GM18870 (cell line): ENCODE measurements at regions not wholly inside any gene's neighbourhood (a gene's known extent, or its start where the extent isn't known, plus 50 kb on each side); places are given as distances from the start of the nearest gene placed in this dataset.

Experiments used
- ATAC-seq: cut with Tn5 transposase; IDR thresholded peaks from one replicate; pipeline ENCODE4 v1.9.1; 2021; ENCODE audit warnings: moderate library complexity; ENCODE audit not compliant: unreplicated experiment

DNA sequence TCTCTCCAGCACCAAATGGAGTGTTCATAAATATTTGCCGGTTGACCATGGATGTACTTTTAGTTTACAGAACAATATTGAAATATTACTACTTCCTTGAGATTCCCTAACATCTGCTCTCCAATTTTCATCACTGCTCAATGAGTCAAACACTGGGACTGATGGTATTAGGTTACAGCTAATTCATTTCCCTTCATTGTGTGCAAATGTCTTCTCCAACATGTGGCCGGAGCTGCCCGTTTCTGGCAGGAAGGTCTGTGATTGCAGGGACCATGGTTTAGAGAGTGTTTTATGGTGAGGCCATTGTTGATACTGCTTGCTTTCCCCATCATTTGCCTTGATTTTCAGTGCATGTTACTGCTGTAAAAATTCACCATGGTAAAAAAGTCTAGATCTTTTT, 209.3 kb downstream of the HS3ST3B1 start:
- no peak for ATAC-seq

DNA sequence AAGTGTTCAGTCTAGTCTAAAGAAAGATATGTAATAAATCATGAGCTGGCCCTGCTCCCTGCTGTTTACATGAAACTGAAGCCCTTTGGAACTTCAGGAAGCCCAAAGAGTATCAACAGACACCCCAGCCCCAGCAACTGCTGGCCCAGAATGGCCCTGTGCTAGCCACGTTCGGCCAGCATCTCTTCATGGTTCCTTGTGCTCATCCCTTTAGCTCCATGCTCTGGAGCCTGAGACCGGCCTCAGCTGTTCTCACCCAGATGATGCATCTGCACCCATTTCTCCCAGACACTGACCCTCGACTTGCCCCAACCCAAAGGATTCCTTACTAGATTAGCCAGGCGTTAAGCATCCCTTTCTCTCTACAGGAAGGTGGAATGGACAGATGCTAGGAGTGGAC, 207.3 kb downstream of the HS3ST3B1 start:
- ATAC-seq = no peak

DNA sequence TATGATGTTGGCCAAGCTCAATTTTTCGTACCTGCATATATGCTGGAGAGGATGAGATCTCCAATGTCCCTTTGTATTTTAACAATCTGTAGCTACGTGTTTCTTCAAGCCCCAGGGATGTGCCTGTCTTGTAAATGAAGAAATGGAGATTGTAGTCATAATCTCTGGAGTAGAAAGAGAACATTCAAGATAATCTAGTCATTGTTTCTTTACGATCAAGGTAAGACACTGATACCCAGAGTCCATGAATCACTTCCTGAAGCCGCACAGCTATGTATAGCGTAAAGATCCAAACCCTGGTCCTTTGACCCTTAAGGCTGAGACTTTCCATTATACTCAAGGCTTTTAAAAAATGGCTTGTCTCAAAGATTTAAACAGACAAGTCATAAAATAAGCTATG, 205.5 kb downstream of the HS3ST3B1 start:
- ATAC-seq = no peak

DNA sequence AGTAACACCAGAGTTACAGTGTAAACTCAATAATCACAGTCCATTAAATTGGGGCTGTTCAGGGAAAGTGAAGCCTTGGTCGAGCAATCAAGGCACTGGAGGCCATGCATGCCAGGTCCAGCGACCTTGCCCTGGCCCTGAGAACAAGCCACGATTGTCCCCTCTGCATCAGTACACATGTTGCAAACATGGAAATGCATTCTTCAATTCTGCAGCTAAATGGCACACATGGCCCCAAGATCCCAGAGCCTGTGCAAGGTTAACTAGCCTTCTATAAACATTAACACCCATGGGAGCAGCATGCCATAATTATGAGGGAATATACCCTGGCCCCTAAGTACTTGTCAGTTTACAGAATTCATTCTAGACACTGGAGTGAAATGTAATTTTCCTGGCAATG, 204.7 kb downstream of the HS3ST3B1 start:
- no peak for ATAC-seq

DNA sequence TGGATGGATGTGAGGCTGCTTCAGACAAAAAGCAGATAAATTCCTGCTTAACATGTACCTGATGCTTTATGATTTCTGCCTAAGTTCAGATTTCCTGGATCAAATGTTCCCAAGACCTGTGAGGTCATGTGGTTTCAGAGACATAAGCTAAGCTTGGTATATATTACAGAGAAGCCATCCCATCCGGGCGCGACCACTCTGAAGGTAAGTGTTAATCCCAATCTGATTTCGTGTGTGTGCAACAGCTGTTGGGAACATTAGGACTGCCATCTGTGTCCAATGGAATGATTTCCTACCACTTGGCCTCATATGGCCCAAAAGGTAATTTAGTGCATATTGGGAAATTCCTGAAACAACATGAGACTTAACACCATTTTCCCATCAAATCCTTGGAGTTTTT, 199.1 kb downstream of the HS3ST3B1 start:
- ATAC-seq = no peak

DNA sequence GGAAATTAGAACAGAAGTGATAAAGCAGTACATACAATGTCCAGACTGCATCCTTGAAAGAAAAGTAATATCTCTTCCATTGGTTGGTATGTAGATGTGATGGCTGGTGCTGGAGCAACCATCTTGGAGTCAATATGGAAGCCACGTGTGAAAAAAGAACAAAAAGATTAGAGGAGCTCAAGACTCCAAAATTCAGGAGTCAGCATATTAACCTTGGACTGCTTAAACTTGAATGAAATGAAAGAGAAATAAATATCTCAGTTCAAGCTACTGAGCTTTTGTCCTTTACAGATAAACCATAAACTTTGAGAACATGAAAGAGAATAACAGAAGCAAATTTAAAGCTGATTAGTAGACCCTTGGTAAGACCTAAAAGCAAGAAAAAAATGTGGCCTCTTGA, 197.9 kb downstream of the HS3ST3B1 start:
- ATAC-seq = no peak

DNA sequence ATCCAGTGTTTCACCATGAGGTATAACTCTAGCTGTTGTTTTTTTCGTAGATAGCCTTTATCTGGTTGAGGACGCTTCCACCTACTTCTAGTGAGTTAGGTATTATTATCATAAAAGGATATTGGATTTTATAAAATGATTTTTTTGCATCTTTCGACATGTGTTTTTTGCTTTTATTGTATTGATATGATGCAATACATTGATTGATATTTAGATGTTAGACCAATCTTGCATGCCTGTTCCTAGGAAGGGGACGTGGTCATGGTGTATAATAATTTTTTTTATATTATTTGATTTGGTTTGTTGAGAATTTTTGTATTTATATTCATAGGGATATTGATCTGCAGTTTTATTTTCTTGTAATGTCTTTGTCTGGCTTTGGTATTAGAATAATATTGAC, 193.3 kb downstream of the HS3ST3B1 start:
- ATAC-seq = no peak

DNA sequence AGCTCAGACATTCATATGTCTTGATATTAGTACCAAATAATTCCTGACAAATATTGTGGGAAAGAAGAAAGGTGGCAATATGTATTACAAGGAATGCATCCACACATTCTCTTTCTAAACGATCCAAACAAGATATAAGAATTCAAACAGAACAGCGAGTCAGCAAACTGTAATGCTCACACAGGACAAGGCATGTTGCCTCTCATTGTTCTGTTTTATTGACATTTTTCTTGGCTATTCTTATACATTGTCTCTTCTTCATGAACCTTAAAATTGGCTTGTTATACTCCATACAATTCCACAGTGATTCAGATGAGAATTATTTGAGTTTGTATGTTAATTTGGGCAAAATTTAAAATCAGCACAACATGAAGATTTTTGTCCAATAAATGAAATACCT, 189.1 kb downstream of the HS3ST3B1 start:
- no peak for ATAC-seq

DNA sequence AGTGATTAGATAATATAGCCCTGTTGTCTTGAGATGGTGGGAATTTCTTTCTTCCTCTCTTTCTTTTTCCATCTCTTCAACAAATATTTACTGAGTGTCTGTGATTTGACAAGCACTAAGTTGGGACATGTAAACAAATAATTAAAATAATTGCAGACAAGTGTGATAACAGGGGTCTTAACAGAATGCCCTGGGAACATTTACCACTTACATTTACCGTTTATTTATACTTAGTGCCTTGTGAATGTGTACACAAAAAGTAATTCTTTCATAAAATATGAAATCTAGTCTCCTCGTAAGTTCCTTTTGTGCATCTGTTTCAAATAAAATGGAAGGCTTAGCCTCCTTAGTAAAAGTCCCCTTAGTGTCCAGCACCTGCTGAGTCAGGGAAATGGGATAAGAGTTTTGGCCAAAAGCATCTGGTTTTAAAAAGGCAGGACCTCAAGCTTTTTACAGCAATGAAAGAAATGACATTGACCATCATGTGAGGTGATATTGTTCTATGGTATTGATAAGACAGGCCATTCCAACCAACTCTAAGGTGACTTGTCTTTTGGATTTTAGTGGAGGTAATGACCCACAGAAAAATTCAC, 188.2 kb downstream of the HS3ST3B1 start:
- no peak for ATAC-seq

DNA sequence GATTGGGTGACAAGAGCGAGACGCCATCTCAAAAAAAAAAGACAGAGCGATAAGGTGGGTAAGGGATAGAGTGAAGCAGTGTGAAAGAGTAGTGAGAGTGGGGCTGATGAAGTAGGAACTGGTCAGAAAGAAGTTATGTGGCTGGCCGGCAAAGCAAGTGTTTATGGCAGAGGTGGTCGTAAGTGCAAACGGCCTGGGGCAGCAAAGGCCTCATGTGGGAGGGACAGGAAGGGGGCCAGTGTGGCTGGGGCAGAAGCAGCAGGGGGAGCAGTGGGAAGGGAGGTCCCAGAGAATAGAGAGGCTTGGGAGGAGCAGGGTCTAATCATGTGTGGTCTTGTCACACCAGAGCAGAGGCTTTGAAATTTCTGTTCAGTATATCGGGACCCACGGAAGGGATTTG, 186.2 kb downstream of the HS3ST3B1 start:
- no peak for ATAC-seq

DNA sequence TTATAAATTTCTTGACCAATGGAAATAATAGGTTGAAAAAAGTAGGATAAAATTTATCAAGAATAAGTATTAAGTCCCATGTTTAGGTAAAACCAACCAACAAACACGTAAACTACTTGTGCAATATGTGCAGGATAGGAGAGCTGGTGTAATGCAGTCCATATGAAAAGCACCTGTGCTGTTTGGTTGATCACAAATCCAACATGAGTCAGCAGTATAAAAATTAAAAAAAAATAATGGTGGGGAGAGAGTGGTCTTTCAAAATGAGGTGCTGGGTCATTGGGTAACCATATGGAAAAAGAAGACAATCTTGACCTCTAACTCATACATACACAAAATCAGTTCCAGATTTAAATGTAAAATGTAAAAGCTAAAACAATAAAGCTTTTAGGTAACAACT, 181.8 kb downstream of the HS3ST3B1 start:
- ATAC-seq = no peak

DNA sequence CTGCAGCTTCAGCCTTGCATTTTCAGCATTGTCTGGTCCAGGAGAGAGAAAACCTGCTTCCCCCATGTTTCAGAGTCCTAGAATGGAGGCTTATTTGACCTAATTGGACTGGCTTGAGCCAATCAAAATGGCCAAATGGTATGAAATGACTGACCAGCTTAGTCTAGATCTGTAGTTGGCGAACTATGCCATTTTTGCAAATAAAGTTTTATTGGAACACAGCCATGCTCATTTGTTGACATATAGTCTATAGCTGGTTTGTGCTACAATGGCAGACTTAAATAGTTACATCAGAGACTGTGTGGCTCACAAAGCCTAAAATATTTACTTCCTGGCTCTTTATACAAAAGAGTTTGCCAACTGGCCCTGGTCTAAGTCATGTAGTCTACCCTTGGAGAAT, 180.8 kb downstream of the HS3ST3B1 start:
- ATAC-seq = no peak

DNA sequence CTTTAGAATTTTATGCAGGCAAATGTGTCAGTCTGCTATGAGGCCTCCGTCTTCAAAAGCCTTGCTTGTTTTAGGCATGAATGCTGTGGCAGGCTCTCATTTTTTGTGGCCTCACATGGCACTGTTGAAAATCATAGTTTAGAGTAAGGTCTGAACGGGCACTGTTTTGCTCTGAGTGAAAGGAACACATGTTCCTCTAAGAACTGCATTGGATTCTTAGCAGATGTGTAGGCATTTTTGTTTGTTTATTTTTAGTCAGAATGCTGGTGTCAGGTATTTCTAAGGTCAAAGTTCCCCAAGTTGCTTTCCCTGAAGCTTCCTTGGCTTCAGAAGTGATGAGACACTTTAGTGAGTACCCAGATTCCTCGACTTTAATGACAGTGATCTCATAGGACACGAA, 173.7 kb downstream of the HS3ST3B1 start:
- ATAC-seq = no peak

DNA sequence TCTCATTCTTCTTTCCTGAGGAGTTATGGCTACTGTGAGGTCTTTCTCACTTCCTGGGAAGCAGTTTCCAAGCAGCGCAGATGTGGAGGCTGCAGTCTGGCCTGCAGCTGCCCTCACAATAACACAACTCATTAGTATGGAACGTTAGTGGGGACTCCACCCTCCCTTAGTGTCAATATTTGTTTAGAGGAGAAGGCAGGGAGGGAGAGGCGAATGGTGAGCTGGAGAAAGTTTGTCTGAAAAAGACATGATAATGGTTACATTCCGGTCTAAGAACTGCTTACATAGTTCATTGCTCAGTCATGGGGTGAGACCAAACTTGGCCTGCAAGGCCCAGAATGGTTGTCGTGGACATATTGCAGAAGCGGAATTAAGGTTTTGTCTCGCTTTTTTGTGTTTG, 170.2 kb downstream of the HS3ST3B1 start:
- no peak for ATAC-seq

DNA sequence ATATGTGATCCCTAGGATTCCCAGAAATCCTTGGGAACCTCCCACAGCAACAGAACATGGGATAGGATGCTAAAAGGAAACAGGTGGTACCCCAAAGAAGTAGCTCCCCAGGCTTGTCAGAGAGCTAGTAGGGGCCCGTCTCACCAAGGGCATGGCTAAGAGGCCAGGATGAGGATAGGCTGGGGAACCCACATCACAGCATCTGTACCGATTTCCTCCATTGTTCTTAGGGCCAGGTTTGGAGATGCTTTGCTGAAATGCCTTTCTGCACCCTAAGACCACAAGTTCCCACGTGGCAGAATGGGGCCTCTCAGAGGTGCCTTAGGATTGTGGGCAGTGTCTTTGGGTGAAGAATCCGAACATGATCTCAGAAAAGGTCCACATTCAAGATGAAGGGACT, 169.5 kb downstream of the HS3ST3B1 start:
- ATAC-seq = no peak

DNA sequence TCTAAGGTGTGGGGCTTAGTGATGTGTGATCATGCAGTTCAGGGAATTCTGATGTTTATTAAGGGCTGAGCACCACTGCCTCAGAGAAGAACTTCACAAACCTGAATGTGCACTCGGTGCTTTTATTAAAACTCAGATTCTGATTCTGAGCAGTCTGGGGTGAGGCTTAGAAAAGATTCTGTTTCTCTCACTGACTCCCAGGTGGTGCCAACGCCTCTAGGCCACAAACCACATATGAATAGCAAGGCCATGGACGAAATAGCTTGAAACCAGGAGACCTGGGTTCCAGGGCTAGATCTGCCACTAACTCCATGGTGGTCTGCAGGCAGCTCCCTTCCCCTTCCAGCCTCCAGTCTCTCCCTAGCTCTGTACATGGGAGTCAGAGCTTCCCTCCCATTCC, 169.1 kb downstream of the HS3ST3B1 start:
- ATAC-seq = no peak

DNA sequence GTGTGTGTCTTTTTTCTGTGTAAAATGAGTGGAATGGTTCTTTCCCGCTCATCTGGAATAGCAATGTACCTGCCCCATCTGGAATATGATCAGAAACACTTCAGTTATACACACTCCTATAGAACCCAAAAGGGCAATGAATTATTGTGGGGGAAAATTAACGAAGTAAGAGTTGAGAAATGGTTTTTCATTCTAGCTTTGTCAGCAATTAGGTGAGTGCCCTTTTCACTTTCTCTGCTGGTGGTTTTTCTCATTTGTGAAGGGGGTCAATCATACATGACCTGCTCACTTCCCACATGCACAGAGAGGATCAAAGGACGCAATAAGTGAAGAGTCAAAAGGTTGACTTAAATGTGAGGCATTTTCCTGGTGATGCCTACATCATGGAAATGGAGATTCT, 168.0 kb downstream of the HS3ST3B1 start:
- no peak for ATAC-seq

DNA sequence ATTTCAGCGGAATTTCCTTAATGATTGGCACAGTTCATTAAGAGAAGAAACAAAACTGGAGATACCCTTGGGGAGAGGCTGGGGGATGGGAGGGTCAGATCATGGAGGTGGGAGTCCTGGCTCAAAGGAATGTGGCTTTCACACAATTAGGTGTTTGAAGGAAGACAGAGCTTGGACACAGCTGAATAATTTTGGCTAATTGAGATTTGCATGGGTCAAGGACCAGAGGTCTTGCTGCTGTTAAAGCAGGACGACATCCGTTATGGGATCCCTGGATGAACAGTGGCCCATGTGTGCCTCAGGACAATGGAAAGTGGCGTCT, 160.3 kb downstream of the HS3ST3B1 start:
- ATAC-seq = no peak

DNA sequence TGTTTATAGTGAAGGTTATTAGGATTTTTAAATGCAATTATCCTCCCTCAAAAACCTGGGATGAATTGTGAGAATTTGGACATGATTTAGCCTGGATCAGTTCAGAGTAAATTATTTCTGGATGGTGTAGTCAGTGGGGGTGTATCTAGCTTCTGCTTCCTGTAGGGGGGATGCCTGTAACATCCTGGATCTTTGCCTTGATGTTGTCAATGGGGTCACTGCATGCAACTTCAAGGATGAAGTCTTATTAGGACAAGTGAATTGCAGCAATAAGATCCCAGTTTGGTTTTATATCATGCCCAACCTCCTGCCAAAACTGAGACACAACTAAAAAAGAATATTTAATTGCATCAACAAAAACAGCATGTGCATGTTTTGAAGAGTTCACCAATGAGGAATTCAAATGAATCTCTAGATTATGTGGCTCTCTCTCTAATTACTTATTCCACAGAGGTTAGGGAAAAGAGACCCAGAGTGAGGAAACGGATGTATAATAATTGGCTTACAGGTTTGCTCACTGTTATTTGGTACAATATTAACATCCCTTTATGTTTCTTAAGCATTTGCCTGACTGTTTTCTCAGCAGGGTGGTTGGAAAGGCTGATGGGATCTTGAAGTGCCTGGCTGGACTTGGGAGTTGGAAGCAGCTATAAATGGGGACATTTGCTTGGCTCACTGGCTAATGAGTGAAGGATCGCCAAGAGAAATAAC, 159.8 kb downstream of the HS3ST3B1 start:
- ATAC-seq = no peak

DNA sequence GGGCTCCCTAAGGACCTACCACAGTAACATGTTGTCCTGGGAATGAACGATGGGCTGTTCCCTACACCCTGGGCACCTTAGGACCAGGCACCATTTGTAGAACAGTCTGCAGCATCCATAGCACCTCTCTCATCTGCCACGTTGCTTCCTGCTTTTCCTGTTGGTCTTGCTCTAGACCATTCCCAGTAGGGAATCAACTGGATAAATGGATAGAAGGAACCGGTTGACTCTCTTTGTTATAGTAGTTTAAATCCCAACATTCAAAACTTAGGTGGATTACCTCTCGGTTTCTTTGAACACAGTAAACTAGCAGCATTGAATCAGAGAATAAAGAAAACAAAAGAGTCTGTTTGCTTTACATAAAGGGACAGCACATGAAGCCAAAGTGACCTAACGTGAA, 159.1 kb downstream of the HS3ST3B1 start:
- ATAC-seq = no peak

DNA sequence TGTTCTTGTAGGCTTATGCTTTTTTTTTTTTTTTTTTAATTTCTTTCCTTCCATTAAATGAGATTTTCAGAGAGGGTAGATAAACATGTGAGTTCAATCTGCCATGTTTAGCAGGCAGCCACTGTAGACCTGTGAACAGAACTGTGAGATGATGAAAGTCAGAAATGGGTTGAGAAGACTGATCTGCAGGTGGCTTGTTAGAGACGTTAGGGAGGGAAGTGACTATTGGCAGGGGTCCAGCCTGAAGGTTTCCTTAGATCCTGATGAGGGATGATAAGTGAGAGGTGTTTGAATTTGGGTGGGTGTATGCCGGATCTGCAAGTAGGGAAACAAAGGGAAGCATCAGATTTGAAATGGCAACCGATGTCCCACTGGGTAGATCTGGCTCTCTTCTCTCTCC, 157.8 kb downstream of the HS3ST3B1 start:
- ATAC-seq = no peak

DNA sequence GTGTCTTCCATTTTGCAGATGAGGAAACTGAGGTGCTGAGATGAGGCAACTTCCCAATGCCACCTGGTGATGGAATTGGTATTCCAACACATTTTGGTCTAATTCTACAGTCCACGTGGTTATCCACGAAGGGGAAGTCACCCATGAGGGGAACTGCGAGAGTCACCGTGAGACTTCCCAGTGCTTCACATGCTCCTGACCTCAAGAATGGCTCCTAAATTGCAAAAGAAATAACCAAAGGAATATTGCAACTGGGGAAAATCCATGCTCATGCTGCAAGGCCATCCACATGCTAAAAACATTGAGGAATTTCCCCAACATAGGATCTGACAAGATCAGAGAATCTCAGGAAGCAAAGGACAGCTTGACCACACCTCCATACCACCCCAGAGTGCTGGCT, 153.9 kb downstream of the HS3ST3B1 start:
- ATAC-seq = no peak

DNA sequence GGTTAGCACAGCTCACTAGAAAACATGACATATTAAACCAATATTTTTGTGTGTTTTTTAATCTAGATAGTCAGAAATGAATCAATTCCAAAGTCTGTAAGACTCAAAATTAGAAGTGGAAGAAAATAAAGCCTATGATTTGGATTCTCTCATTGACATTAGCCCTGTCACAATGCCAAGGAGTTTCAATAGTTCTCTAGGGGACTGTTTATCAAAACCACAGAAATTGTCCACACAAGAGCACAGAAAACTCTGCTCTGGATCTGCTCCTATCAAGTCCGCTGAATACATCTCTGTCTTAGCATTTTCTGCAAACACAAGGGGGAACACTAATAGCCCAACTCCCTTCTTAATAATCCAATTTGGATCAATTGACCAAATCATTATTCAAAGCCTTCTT, 152.0 kb downstream of the HS3ST3B1 start:
- ATAC-seq = no peak
